WTC11 (cell line): ENCODE measurements at regions not wholly inside any gene's neighbourhood (a gene's known extent, or its start where the extent isn't known, plus 50 kb on each side); places are given as distances from the start of the nearest gene placed in this dataset.

Experiments
- CTCF ChIP-seq: fragments of 200-600 bp; IDR thresholded peaks from 2 replicates; pipeline ENCODE4 v1.8.0; 2022; ENCODE audit warnings: antibody characterized with exemption
- ELF4 ChIP-seq: sonication (generic); formaldehyde crosslinking; IDR thresholded peaks from 2 replicates; pipeline ENCODE4 v1.8.1; 2022; ENCODE audit warnings: low read depth, mild to moderate bottlenecking, moderate library complexity, missing genetic modification reagents
- ESRRA ChIP-seq: sonication (generic); formaldehyde crosslinking; IDR thresholded peaks from 2 replicates; pipeline ENCODE4 v1.8.1; 2022; ENCODE audit warnings: mild to moderate bottlenecking, missing genetic modification reagents, borderline replicate concordance
- IRF1 ChIP-seq: sonication (generic); formaldehyde crosslinking; IDR thresholded peaks from 2 replicates; pipeline ENCODE4 v1.8.0; 2023; ENCODE audit warnings: missing genetic modification reagents
- MAX ChIP-seq: sonication (generic); formaldehyde crosslinking; IDR thresholded peaks from 2 replicates; pipeline ENCODE4 v1.8.0; 2022; ENCODE audit warnings: mild to moderate bottlenecking, missing genetic modification reagents
- NFYB ChIP-seq: sonication (generic); formaldehyde crosslinking; conservative IDR thresholded peaks from 2 replicates; pipeline ENCODE4 v1.8.0; 2022; ENCODE audit warnings: low read depth, missing genetic modification reagents
- PRDM15 ChIP-seq: sonication (generic); formaldehyde crosslinking; IDR thresholded peaks from 2 replicates; pipeline ENCODE4 v1.8.0; 2022; ENCODE audit warnings: missing genetic modification reagents
- ZBTB21 ChIP-seq: sonication (generic); formaldehyde crosslinking; IDR thresholded peaks from 2 replicates; pipeline ENCODE4 v1.8.1; 2023; ENCODE audit warnings: mild to moderate bottlenecking, missing genetic modification reagents, borderline replicate concordance
- ZNF138 ChIP-seq: sonication (generic); formaldehyde crosslinking; conservative IDR thresholded peaks from 2 replicates; pipeline ENCODE4 v1.8.1; 2022; ENCODE audit warnings: mild to moderate bottlenecking, moderate library complexity, missing genetic modification reagents
- ZNF232 ChIP-seq: sonication (generic); formaldehyde crosslinking; IDR thresholded peaks from 2 replicates; pipeline ENCODE4 v1.8.0; 2022; ENCODE audit warnings: mild to moderate bottlenecking, missing genetic modification reagents
- ZNF416 ChIP-seq: fragments of 250-450 bp; sonication (Bioruptor Pico); IDR thresholded peaks from 2 replicates; pipeline ENCODE4 v1.9.0; 2021; ENCODE audit warnings: mild to moderate bottlenecking, inconsistent platforms
- TF ChIP-seq, protein P1 (sequence below): sonication (generic); formaldehyde crosslinking; IDR thresholded peaks from 2 replicates; pipeline ENCODE4 v1.8.1; 2023; ENCODE audit warnings: mild to moderate bottlenecking, missing genetic modification reagents, moderate library complexity
- TF ChIP-seq, protein P2 (sequence below): sonication (generic); formaldehyde crosslinking; IDR thresholded peaks from 2 replicates; pipeline ENCODE4 v1.8.0; 2023; ENCODE audit warnings: missing genetic modification reagents, mild to moderate bottlenecking, borderline replicate concordance
- TF ChIP-seq, protein P3 (sequence below): sonication (generic); formaldehyde crosslinking; IDR thresholded peaks from 2 replicates; pipeline ENCODE4 v1.8.1; 2023; ENCODE audit warnings: mild to moderate bottlenecking, missing genetic modification reagents

DNA sequence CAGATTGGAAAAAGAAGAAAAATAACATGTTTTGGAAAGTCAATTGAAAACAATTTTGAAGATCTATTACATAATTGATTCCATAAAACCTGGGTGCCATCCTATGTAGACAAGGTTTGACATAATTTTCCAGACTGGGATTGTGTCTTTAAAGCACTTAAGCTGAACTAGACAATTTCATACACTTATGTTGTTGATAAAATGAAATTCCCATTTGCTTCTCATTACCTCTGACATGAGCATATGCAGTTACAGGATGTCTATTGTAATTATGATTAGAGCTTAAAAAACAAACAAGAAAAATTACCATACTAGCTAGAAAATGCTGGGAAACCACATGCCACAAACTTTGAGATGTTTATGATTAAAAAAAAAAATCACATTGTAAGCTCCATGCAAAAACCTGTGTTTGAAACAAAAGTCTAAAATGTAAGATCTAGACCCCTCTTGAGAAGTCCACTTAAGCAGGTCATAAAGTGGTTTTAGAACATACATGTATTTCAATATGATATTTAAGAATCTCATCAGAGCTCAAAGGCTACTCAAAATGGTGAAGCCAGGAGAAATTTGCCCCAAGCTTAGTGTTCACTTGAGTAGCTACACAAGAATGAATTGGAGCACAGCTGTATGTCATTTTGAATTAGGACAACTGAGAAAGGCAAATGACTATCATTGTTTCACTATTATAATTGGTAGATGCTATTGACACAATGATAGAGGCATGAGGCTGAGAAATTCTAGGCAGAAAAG, 181.1 kb upstream of the PABPC4L start:
- TF ChIP-seq NFYB (CRISPR knock-in tag): no peak
- TF ChIP-seq, protein P1, sequence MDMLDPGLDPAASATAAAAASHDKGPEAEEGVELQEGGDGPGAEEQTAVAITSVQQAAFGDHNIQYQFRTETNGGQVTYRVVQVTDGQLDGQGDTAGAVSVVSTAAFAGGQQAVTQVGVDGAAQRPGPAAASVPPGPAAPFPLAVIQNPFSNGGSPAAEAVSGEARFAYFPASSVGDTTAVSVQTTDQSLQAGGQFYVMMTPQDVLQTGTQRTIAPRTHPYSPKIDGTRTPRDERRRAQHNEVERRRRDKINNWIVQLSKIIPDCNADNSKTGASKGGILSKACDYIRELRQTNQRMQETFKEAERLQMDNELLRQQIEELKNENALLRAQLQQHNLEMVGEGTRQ (CRISPR knock-in tag): no peak
- TF ChIP-seq, protein P2, sequence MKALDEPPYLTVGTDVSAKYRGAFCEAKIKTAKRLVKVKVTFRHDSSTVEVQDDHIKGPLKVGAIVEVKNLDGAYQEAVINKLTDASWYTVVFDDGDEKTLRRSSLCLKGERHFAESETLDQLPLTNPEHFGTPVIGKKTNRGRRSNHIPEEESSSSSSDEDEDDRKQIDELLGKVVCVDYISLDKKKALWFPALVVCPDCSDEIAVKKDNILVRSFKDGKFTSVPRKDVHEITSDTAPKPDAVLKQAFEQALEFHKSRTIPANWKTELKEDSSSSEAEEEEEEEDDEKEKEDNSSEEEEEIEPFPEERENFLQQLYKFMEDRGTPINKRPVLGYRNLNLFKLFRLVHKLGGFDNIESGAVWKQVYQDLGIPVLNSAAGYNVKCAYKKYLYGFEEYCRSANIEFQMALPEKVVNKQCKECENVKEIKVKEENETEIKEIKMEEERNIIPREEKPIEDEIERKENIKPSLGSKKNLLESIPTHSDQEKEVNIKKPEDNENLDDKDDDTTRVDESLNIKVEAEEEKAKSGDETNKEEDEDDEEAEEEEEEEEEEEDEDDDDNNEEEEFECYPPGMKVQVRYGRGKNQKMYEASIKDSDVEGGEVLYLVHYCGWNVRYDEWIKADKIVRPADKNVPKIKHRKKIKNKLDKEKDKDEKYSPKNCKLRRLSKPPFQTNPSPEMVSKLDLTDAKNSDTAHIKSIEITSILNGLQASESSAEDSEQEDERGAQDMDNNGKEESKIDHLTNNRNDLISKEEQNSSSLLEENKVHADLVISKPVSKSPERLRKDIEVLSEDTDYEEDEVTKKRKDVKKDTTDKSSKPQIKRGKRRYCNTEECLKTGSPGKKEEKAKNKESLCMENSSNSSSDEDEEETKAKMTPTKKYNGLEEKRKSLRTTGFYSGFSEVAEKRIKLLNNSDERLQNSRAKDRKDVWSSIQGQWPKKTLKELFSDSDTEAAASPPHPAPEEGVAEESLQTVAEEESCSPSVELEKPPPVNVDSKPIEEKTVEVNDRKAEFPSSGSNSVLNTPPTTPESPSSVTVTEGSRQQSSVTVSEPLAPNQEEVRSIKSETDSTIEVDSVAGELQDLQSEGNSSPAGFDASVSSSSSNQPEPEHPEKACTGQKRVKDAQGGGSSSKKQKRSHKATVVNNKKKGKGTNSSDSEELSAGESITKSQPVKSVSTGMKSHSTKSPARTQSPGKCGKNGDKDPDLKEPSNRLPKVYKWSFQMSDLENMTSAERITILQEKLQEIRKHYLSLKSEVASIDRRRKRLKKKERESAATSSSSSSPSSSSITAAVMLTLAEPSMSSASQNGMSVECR (CRISPR knock-in tag): no peak
- no peak for TF ChIP-seq ZNF232 (CRISPR knock-in tag)
- no peak for TF ChIP-seq ELF4 (CRISPR knock-in tag)
- no peak for TF ChIP-seq CTCF
- no peak for TF ChIP-seq ESRRA (CRISPR knock-in tag)
- TF ChIP-seq ZNF138 (CRISPR knock-in tag): no peak
- no peak for TF ChIP-seq ZNF416 (CRISPR knock-in tag)
- no peak for TF ChIP-seq MAX
- TF ChIP-seq ZBTB21 (CRISPR knock-in tag): no peak
- TF ChIP-seq, protein P3, sequence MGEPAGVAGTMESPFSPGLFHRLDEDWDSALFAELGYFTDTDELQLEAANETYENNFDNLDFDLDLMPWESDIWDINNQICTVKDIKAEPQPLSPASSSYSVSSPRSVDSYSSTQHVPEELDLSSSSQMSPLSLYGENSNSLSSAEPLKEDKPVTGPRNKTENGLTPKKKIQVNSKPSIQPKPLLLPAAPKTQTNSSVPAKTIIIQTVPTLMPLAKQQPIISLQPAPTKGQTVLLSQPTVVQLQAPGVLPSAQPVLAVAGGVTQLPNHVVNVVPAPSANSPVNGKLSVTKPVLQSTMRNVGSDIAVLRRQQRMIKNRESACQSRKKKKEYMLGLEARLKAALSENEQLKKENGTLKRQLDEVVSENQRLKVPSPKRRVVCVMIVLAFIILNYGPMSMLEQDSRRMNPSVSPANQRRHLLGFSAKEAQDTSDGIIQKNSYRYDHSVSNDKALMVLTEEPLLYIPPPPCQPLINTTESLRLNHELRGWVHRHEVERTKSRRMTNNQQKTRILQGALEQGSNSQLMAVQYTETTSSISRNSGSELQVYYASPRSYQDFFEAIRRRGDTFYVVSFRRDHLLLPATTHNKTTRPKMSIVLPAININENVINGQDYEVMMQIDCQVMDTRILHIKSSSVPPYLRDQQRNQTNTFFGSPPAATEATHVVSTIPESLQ (CRISPR knock-in tag): no peak
- TF ChIP-seq IRF1: no peak
- TF ChIP-seq PRDM15: no peak
